ENCODE measurements at regions not wholly inside any gene's neighbourhood (a gene's known extent, or its start where the extent isn't known, plus 50 kb on each side); places are given as distances from the start of the nearest gene placed in this dataset.

DNA sequence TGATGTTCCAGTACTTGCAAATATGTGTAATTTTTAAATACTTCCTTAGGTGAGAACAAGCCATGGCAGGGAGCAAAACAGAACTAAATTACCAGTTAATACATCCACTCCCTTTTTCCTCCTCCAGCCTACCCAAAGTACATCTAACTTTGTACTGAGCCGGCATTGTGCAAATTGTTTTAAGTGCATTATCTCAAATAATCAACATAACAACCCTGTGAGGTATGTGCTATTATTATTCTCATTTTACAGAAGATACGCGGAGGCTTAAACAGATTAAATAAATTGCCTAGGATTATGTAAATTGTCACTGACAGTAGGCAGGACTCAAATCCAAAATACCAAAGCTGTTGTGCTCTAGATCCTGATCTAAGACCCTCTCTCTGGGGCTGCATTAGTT lies 55.5 kb upstream of the KLF4 start:
- TF ChIP-seq, protein P1, sequence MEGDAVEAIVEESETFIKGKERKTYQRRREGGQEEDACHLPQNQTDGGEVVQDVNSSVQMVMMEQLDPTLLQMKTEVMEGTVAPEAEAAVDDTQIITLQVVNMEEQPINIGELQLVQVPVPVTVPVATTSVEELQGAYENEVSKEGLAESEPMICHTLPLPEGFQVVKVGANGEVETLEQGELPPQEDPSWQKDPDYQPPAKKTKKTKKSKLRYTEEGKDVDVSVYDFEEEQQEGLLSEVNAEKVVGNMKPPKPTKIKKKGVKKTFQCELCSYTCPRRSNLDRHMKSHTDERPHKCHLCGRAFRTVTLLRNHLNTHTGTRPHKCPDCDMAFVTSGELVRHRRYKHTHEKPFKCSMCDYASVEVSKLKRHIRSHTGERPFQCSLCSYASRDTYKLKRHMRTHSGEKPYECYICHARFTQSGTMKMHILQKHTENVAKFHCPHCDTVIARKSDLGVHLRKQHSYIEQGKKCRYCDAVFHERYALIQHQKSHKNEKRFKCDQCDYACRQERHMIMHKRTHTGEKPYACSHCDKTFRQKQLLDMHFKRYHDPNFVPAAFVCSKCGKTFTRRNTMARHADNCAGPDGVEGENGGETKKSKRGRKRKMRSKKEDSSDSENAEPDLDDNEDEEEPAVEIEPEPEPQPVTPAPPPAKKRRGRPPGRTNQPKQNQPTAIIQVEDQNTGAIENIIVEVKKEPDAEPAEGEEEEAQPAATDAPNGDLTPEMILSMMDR (IDR thresholded peaks at IDR 0.05), result no peak
- no peak for TF ChIP-seq POLR2A (IDR thresholded peaks at IDR 0.05)
